Activated CD4-positive, alpha-beta T cell treated with anti-CD3 and anti-CD28 coated beads, Interleukin-2, Interleukin-4, amounts not matched to agents 100 ng/mL and 50 ng/mL, durations not matched to agents 16 hours and 8 hours (primary cell): ENCODE measurements at regions not wholly inside any gene's neighbourhood (a gene's known extent, or its start where the extent isn't known, plus 50 kb on each side); places are given as distances from the start of the nearest gene placed in this dataset.

Experiments used
- DNase-seq: peaks from one replicate; pipeline ENCODE4 v3.0.0-alpha.2; 2020; ENCODE audit warnings: low spot score

GRCh38 chr7:85489498-85489897 lies 302.6 kb upstream of the SEMA3D start:
- no peak for DNase-seq

GRCh38 chr7:85488406-85488805 lies 301.6 kb upstream of the SEMA3D start:
- no peak for DNase-seq

GRCh38 chr7:85483177-85483576 lies 296.3 kb upstream of the SEMA3D start:
- no peak for DNase-seq

- DNase-seq: no peak
These were observed 293.8 kb upstream of the SEMA3D start for GRCh38 chr7:85480666-85481065.

- no peak for DNase-seq
These were observed 293.2 kb upstream of the SEMA3D start for GRCh38 chr7:85479918-85480643.

GRCh38 chr7:85478530-85478929 lies 291.7 kb upstream of the SEMA3D start:
- DNase-seq: no peak

GRCh38 chr7:85475476-85475875 lies 288.6 kb upstream of the SEMA3D start:
- DNase-seq: no peak

- no peak for DNase-seq
These were observed 288.2 kb upstream of the SEMA3D start for GRCh38 chr7:85475071-85475470.

GRCh38 chr7:85474234-85474633 lies 287.4 kb upstream of the SEMA3D start:
- peak; percentile 6 for DNase-seq

- DNase-seq: peak; percentile 38
These were observed 284.9 kb upstream of the SEMA3D start for GRCh38 chr7:85471740-85472139.

GRCh38 chr7:85471307-85471706 lies 284.5 kb upstream of the SEMA3D start:
- DNase-seq: no peak

GRCh38 chr7:85469446-85470010 lies 282.7 kb upstream of the SEMA3D start:
- no peak for DNase-seq

- no peak for DNase-seq
These were observed 277.3 kb upstream of the SEMA3D start for GRCh38 chr7:85464042-85464651.

GRCh38 chr7:85462671-85463070 lies 275.8 kb upstream of the SEMA3D start:
- DNase-seq: no peak

GRCh38 chr7:85457911-85458310 lies 271.1 kb upstream of the SEMA3D start:
- no peak for DNase-seq

- no peak for DNase-seq
These were observed 269.4 kb upstream of the SEMA3D start for GRCh38 chr7:85456254-85456653.

GRCh38 chr7:85454904-85455303 lies 268.0 kb upstream of the SEMA3D start:
- DNase-seq: no peak

GRCh38 chr7:85452674-85453073 lies 265.8 kb upstream of the SEMA3D start:
- DNase-seq: no peak

GRCh38 chr7:85449478-85449877 lies 262.6 kb upstream of the SEMA3D start:
- DNase-seq: no peak

GRCh38 chr7:85447004-85447403 lies 260.1 kb upstream of the SEMA3D start:
- DNase-seq: no peak

GRCh38 chr7:85426487-85426960 lies 239.7 kb upstream of the SEMA3D start:
- no peak for DNase-seq

GRCh38 chr7:85424298-85424697 lies 237.4 kb upstream of the SEMA3D start:
- DNase-seq: no peak

GRCh38 chr7:85423209-85423895 lies 236.5 kb upstream of the SEMA3D start:
- no peak for DNase-seq
